Tibial artery (tissue), 4 donors: ENCODE measurements at regions not wholly inside any gene's neighbourhood (a gene's known extent, or its start where the extent isn't known, plus 50 kb on each side); places are given as distances from the start of the nearest gene placed in this dataset.
"Not testable (repeated sequence)": the region's sequence is repeated elsewhere in the genome, so short reads cannot be mapped to it uniquely, and the experiment has no call there.

Experiments
- DNase-seq, 2 donors: peaks; one replicate each; pipeline ENCODE4 v3.0.0-alpha.2; 2019
- H3K27ac ChIP-seq, 2 donors: fragments of 200-600 bp; sonication (generic) in 1 of 2; 1 replicate in 1 of 2; 2 replicates in 1 of 2; pipeline ENCODE4 v1.5.1; 2018 to 2019; ENCODE audit warnings: mild to moderate bottlenecking in 1 of 2
- H3K27me3 ChIP-seq, 2 donors: fragments of 200-600 bp; sonication (generic) in 1 of 2; one replicate each; pipeline versions ENCODE4 v1.5.1 to v1.6.0; 2016 to 2019
- H3K36me3 ChIP-seq, 3 donors: fragments of 200-600 bp; sonication (generic) in 2 of 3; one replicate each; pipeline ENCODE4 v1.5.1; 2016 to 2019; ENCODE audit warnings: mild to moderate bottlenecking in 2 of 3
- H3K4me1 ChIP-seq, 4 donors: fragments of 200-600 bp; sonication (generic) in 2 of 4; 1 replicate in 3 of 4; 2 replicates in 1 of 4; pipeline ENCODE4 v1.5.1; 2016 to 2019
- H3K4me3 ChIP-seq, 2 donors: fragments of 200-600 bp; sonication (generic) in 1 of 2; 1 replicate in 1 of 2; 2 replicates in 1 of 2; pipeline ENCODE4 v1.5.1; 2018 to 2019; ENCODE audit warnings: mild to moderate bottlenecking in 2 of 2
- H3K9me3 ChIP-seq, 3 donors: fragments of 200-600 bp; sonication (generic) in 1 of 3; one replicate each; pipeline ENCODE4 v1.5.1; 2016 to 2019
- CTCF ChIP-seq, 2 experiments: fragments of 200-600 bp in 1 of 2; fragments of 450-650 bp in 1 of 2; IDR thresholded peaks; one replicate each; pipeline ENCODE4 v1.5.1; 2017 to 2019; ENCODE audit warnings: antibody characterized with exemption in 2 of 2, mild to moderate bottlenecking in 1 of 2, moderate library complexity in 1 of 2
- intact Hi-C: fragments of 100-400 bp; cut with DNase I; formaldehyde crosslinking; loops from one replicate; pipeline ENCODE4 v1.15.0; 2023; ENCODE audit warnings: low total_unique reads

- no peaks in the 10 kb centered on the region for H3K4me1 ChIP-seq
- H3K9me3 ChIP-seq: peaks cover 0 to 1% (median 0%) of the 10 kb centered on the region in 3 donors
- intact Hi-C loops: no loop called here
- H3K4me3 ChIP-seq: no peak overlapping the region
- no peak for DNase-seq
- no peak overlapping the region for H3K27ac ChIP-seq
- no peak for TF ChIP-seq CTCF (IDR thresholded peaks at IDR 0.05)
- no peaks in the 10 kb centered on the region for H3K36me3 ChIP-seq
- no peaks in the 10 kb centered on the region for H3K27me3 ChIP-seq
These were observed 639.5 kb downstream of the ANKRD7 start for GRCh38 chr7:118863966-118864365.

- Histone ChIP-seq H3K4me3 (no peak overlapping the region), H3K9me3 (no peaks in the 10 kb centered on the region), H3K4me1 (no peaks in the 10 kb centered on the region), H3K36me3 (no peaks in the 10 kb centered on the region), H3K27ac (no peak overlapping the region), H3K27me3 (no peaks in the 10 kb centered on the region)
- intact Hi-C loops: no loop called here
- no peak for TF ChIP-seq CTCF (IDR thresholded peaks at IDR 0.05)
- DNase-seq: no peak
These were observed 643.4 kb downstream of the ANKRD7 start for GRCh38 chr7:118867860-118868259.

- H3K27ac ChIP-seq, H3K9me3 ChIP-seq, H3K36me3 ChIP-seq, intact Hi-C loops, H3K4me1 ChIP-seq, DNase-seq, H3K4me3 ChIP-seq, H3K27me3 ChIP-seq: not testable (repeated sequence)
These were observed 644.6 kb downstream of the ANKRD7 start for GRCh38 chr7:118869141-118869540.

GRCh38 chr7:118870187-118870586 lies 645.7 kb downstream of the ANKRD7 start:
- H3K4me3 ChIP-seq: no peak overlapping the region
- intact Hi-C loops: no loop called here
- DNase-seq: no peak
- no peaks in the 10 kb centered on the region for H3K4me1 ChIP-seq
- H3K27ac ChIP-seq: no peak overlapping the region
- no peaks in the 10 kb centered on the region for H3K36me3 ChIP-seq
- no peak for TF ChIP-seq CTCF (IDR thresholded peaks at IDR 0.05)
- H3K9me3 ChIP-seq: no peaks in the 10 kb centered on the region
- H3K27me3 ChIP-seq: no peaks in the 10 kb centered on the region

- Histone ChIP-seq H3K4me1 (no peaks in the 10 kb centered on the region), H3K4me3 (no peak overlapping the region), H3K36me3 (no peaks in the 10 kb centered on the region), H3K9me3 (no peaks in the 10 kb centered on the region), H3K27me3 (no peaks in the 10 kb centered on the region), H3K27ac (no peak overlapping the region)
- TF ChIP-seq CTCF (IDR thresholded peaks at IDR 0.05): no peak
- DNase-seq: no peak
- intact Hi-C loops: no loop called here
These were observed 648.1 kb downstream of the ANKRD7 start for GRCh38 chr7:118872568-118872967.

- Histone ChIP-seq H3K36me3 (no peaks in the 10 kb centered on the region), H3K4me3 (no peak overlapping the region), H3K9me3 (no peaks in the 10 kb centered on the region), H3K27me3 (no peaks in the 10 kb centered on the region), H3K27ac (no peak overlapping the region), H3K4me1 (no peaks in the 10 kb centered on the region)
- TF ChIP-seq CTCF (IDR thresholded peaks at IDR 0.05): no peak
- DNase-seq: no peak
- intact Hi-C loops: no loop called here
These were observed 652.7 kb downstream of the ANKRD7 start for GRCh38 chr7:118877187-118877586.
